ENCODE measurements at regions not wholly inside any gene's neighbourhood (a gene's known extent, or its start where the extent isn't known, plus 50 kb on each side); places are given as distances from the start of the nearest gene placed in this dataset.

GRCh38 chr11:13105237-13105844, 96.2 kb downstream of the RASSF10 start:
- TF ChIP-seq ZFX (IDR thresholded peaks at IDR 0.05; ENCODE audit: borderline replicate concordance) (no peak), CTCF (IDR thresholded peaks at IDR 0.05) (no peak)
- no peak overlapping the region for H3K27ac ChIP-seq

- TF ChIP-seq CTCF (IDR thresholded peaks at IDR 0.05) (no peak), ZFX (IDR thresholded peaks at IDR 0.05; ENCODE audit: borderline replicate concordance) (no peak)
- no peak overlapping the region for H3K27ac ChIP-seq
Observed at GRCh38 chr11:13107544-13108044, 98.5 kb downstream of the RASSF10 start.

GRCh38 chr11:13108416-13108815, 99.3 kb downstream of the RASSF10 start:
- TF ChIP-seq ZFX (IDR thresholded peaks at IDR 0.05; ENCODE audit: borderline replicate concordance) (no peak), CTCF (IDR thresholded peaks at IDR 0.05) (no peak)
- no peak overlapping the region for H3K27ac ChIP-seq

GRCh38 chr11:13109616-13110015, 100.5 kb downstream of the RASSF10 start:
- H3K27ac ChIP-seq = no peak overlapping the region
- no peak for TF ChIP-seq CTCF (IDR thresholded peaks at IDR 0.05)
- no peak for TF ChIP-seq ZFX (IDR thresholded peaks at IDR 0.05; ENCODE audit: borderline replicate concordance)

GRCh38 chr11:13110145-13110544, 101.0 kb downstream of the RASSF10 start:
- no peak for TF ChIP-seq ZFX (IDR thresholded peaks at IDR 0.05; ENCODE audit: borderline replicate concordance)
- TF ChIP-seq CTCF (IDR thresholded peaks at IDR 0.05) = no peak
- H3K27ac ChIP-seq = no peak overlapping the region

- TF ChIP-seq CTCF (IDR thresholded peaks at IDR 0.05) = no peak
- no peak for TF ChIP-seq ZFX (IDR thresholded peaks at IDR 0.05; ENCODE audit: borderline replicate concordance)
- H3K27ac ChIP-seq = no peak overlapping the region
Observed at GRCh38 chr11:13110929-13111812, 102.1 kb downstream of the RASSF10 start.

- TF ChIP-seq CTCF (IDR thresholded peaks at IDR 0.05) (no peak), ZFX (IDR thresholded peaks at IDR 0.05; ENCODE audit: borderline replicate concordance) (no peak)
- H3K27ac ChIP-seq = no peak overlapping the region
Observed at GRCh38 chr11:13111813-13112130, 102.7 kb downstream of the RASSF10 start.

Data from 22Rv1 (cell line).